Osteocyte (in vitro differentiated cells): ENCODE measurements at regions not wholly inside any gene's neighbourhood (a gene's known extent, or its start where the extent isn't known, plus 50 kb on each side); places are given as distances from the start of the nearest gene placed in this dataset.

Experiments used
- DNase-seq: peaks from one replicate; pipeline ENCODE4 v3.0.0; 2021; ENCODE audit warnings: mixed read lengths; ENCODE audit not compliant: unreplicated experiment; ENCODE audit errors: extremely low spot score
- H3K27ac Mint-ChIP-seq: one replicate; pipeline ENCODE4 v1.8.0; 2021; ENCODE audit warnings: mild to moderate bottlenecking, mixed read lengths; ENCODE audit not compliant: unreplicated experiment
- H3K27me3 Mint-ChIP-seq: one replicate; pipeline ENCODE4 v1.8.0; 2021; ENCODE audit warnings: mixed read lengths; ENCODE audit not compliant: unreplicated experiment
- H3K36me3 Mint-ChIP-seq: one replicate; pipeline ENCODE4 v1.8.0; 2021; ENCODE audit warnings: mixed read lengths; ENCODE audit not compliant: unreplicated experiment
- H3K4me1 Mint-ChIP-seq: one replicate; pipeline ENCODE4 v1.8.0; 2021; ENCODE audit warnings: mixed read lengths; ENCODE audit not compliant: unreplicated experiment
- H3K4me3 Mint-ChIP-seq: one replicate; pipeline ENCODE4 v1.8.0; 2021; ENCODE audit warnings: mild to moderate bottlenecking, moderate library complexity, mixed read lengths; ENCODE audit not compliant: unreplicated experiment
- H3K9me3 Mint-ChIP-seq: one replicate; pipeline ENCODE4 v1.8.0; 2021; ENCODE audit warnings: mixed read lengths; ENCODE audit not compliant: unreplicated experiment
- TF ChIP-seq, protein P1 (sequence below): fragments of 200-600 bp; sonication (generic); IDR thresholded peaks from 2 replicates; pipeline ENCODE4 v1.5.0; 2021; ENCODE audit warnings: antibody characterized with exemption, mild to moderate bottlenecking, moderate library complexity

DNA sequence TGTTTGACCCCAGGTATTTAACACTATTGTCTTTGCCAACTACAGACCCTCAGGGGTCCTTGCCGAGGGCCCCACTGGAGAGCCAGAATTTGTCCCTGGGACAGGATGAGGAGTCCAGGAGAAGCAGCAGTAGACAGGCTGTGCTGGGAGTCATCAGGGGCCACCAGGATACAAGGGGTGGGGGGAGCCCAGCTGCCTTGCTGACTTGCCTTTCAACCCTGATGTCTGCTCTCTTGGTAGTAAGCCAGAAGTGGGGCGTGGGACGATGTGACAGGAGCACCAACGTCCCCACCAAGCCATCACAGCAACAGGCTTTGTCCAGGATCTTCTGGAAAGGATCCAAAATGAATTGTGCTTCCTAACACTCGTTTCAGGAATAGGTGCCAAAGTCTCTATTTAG, 62.4 kb upstream of the CDCA7L start:
- DNase-seq: no peak
- peaks cover 26% of the 10 kb centered on the region for H3K27me3 Mint-ChIP-seq
- H3K36me3 Mint-ChIP-seq: no peaks in the 10 kb centered on the region
- H3K27ac Mint-ChIP-seq: no peak overlapping the region
- TF ChIP-seq, protein P1, sequence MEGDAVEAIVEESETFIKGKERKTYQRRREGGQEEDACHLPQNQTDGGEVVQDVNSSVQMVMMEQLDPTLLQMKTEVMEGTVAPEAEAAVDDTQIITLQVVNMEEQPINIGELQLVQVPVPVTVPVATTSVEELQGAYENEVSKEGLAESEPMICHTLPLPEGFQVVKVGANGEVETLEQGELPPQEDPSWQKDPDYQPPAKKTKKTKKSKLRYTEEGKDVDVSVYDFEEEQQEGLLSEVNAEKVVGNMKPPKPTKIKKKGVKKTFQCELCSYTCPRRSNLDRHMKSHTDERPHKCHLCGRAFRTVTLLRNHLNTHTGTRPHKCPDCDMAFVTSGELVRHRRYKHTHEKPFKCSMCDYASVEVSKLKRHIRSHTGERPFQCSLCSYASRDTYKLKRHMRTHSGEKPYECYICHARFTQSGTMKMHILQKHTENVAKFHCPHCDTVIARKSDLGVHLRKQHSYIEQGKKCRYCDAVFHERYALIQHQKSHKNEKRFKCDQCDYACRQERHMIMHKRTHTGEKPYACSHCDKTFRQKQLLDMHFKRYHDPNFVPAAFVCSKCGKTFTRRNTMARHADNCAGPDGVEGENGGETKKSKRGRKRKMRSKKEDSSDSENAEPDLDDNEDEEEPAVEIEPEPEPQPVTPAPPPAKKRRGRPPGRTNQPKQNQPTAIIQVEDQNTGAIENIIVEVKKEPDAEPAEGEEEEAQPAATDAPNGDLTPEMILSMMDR: no peak
- no peak overlapping the region for H3K4me3 Mint-ChIP-seq
- H3K9me3 Mint-ChIP-seq: no peaks in the 10 kb centered on the region
- no peaks in the 10 kb centered on the region for H3K4me1 Mint-ChIP-seq

DNA sequence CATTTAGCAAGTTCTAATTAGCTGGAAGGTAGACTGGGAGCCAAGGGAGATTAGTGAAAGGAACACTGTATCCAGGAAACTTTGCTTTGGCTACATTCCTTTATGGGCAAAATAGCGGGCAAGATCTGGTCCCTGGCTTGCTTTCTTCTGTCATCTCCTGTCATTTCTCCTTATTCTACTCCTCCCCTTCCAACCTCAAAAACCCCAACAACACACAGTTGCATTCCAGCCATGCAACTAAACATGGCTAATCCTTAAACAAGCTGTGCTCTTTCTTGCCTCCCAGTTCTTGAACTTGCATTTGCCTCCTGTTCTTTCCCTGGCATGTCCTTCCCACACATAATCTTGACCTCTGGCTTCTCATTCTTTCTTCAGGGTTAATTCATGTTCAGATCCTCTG, 59.5 kb upstream of the CDCA7L start:
- no peak overlapping the region for H3K27ac Mint-ChIP-seq
- DNase-seq: no peak
- H3K27me3 Mint-ChIP-seq: peaks cover 34% of the 10 kb centered on the region
- no peak overlapping the region for H3K4me3 Mint-ChIP-seq
- TF ChIP-seq, protein P1: no peak
- no peaks in the 10 kb centered on the region for H3K9me3 Mint-ChIP-seq
- no peaks in the 10 kb centered on the region for H3K36me3 Mint-ChIP-seq
- peaks cover 4% of the 10 kb centered on the region for H3K4me1 Mint-ChIP-seq

DNA sequence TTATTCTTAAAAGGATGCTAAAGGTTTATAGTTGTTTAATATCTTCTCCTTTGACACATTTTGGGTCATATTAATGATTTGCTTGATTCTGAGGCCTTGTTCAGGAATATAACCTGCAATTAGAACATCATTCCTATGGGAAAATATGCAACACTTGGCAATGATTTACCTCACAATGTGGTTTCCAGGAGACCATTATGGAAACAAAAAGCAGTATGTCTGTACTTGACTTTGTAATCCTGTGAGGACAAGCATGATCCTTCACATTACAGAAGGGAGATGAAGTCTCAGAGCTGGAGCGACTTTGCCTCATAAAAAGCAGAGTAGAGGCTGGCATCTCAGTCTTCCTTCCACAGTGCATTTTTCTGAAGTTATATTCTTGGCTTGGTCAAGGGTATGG, 57.0 kb upstream of the CDCA7L start:
- H3K4me1 Mint-ChIP-seq: peaks cover 4% of the 10 kb centered on the region
- TF ChIP-seq, protein P1: no peak
- no peak overlapping the region for H3K27ac Mint-ChIP-seq
- H3K27me3 Mint-ChIP-seq: peaks cover 28% of the 10 kb centered on the region
- H3K9me3 Mint-ChIP-seq: no peaks in the 10 kb centered on the region
- no peak for DNase-seq
- no peak overlapping the region for H3K4me3 Mint-ChIP-seq
- H3K36me3 Mint-ChIP-seq: no peaks in the 10 kb centered on the region

DNA sequence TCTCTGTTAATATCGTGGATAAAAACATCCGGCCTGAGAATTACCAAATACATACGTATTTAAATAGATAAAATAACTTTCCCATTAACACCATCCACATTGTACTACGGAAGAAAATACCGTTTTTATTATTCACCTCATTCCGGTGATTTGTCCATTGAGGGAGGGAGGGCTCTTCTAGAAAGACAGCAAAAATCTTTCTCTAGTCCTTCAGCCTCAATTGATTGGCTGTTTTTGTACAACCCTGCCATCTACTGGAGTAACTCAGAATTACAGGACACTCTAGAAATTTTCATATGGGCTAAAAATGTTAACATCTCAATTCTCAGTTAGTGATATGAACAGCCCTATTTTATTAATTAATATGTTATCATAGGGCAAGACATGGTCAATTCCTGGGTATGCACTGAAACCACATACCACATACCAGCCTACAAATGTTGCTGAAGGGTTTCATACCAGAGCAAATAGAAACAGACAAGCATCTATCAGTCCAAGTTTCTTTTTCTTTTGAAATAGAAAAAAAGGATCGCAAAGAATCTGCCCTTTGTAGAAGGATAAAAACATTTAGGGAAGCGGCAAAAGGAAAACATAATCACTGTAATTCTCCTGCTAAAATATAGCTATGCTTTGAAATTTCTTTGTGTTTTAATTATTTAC, 55.8 kb upstream of the CDCA7L start:
- TF ChIP-seq, protein P1: peak; percentile 81
- H3K36me3 Mint-ChIP-seq: no peaks in the 10 kb centered on the region
- no peak for DNase-seq
- peaks cover 26% of the 10 kb centered on the region for H3K27me3 Mint-ChIP-seq
- H3K27ac Mint-ChIP-seq: no peak overlapping the region
- H3K4me3 Mint-ChIP-seq: peak overlapping the region; percentile 69
- peaks cover 5% of the 10 kb centered on the region for H3K4me1 Mint-ChIP-seq
- no peaks in the 10 kb centered on the region for H3K9me3 Mint-ChIP-seq

GRCh38 chr7:21999896-22000295, 54.2 kb upstream of the CDCA7L start:
- TF ChIP-seq, protein P1: no peak
- Mint-ChIP-seq H3K4me3 (no peak overlapping the region), H3K27me3 (peaks cover 15% of the 10 kb centered on the region), H3K4me1 (peaks cover 5% of the 10 kb centered on the region), H3K27ac (no peak overlapping the region), H3K36me3 (no peaks in the 10 kb centered on the region), H3K9me3 (no peaks in the 10 kb centered on the region)
- no peak for DNase-seq
